A549 (cell line): ENCODE measurements at regions not wholly inside any gene's neighbourhood (a gene's known extent, or its start where the extent isn't known, plus 50 kb on each side); places are given as distances from the start of the nearest gene placed in this dataset.

Source experiments
- ATAC-seq, 2 experiments: fragments of 200-7000 bp in 1 of 2; fragments of >200 bp in 1 of 2; cut with Nextera tagmentation in 1 of 2; cut with Tn5 transposase in 1 of 2; 3 replicates each; pipeline versions ENCODE4 v1.8.0 to v1.9.1; 2018 to 2020; ENCODE audit warnings: mild to moderate bottlenecking in 1 of 2, moderate library complexity in 1 of 2
- CTCF ChIA-PET: fragments of 300-600 bp; sonication (Branson Sonifier 250); formaldehyde crosslinking; extraction: SDS; loops from one replicate; lab custom pipeline; 2021; ENCODE audit warnings: antibody characterized with exemption, inconsistent platforms; lab: Yijun Ruan, JAX
- POLR2A ChIA-PET: fragments of 350-600 bp; formaldehyde crosslinking; extraction: SDS; loops from one replicate; lab custom pipeline; 2021; ENCODE audit warnings: antibody characterized with exemption, inconsistent platforms; lab: Yijun Ruan, JAX
- DNase-seq, 2 experiments: peaks; one replicate each; pipeline versions ENCODE4 v3.0.0 to v3.0.0-alpha.2; 2011 to 2016; ENCODE audit warnings: low read depth in 1 of 2, low spot score in 1 of 2
- FAIRE-seq: peaks from 2 replicates; lab custom pipeline; 2011; peaks lifted over from hg19 to GRCh38; lab: Jason Lieb, UNC
- H3K27ac ChIP-seq, 2 experiments: fragments of >200 bp; sonication (Bioruptor Twin); formaldehyde crosslinking; 3 replicates each; pipeline ENCODE4 v1.5.1; 2016 to 2017
- H3K4me1 ChIP-seq: fragments of >200 bp; sonication (Bioruptor Twin); formaldehyde crosslinking; 3 replicates; pipeline ENCODE4 v1.6.1; 2016
- H3K4me2 ChIP-seq: fragments of >200 bp; sonication (Bioruptor Twin); formaldehyde crosslinking; 3 replicates; pipeline ENCODE4 v1.6.1; 2016
- H3K4me3 ChIP-seq: fragments of >200 bp; sonication (Bioruptor Twin); formaldehyde crosslinking; 3 replicates; pipeline ENCODE4 v1.5.1; 2016
- H3K9me3 ChIP-seq: fragments of >200 bp; sonication (Bioruptor Twin); formaldehyde crosslinking; 3 replicates; pipeline ENCODE4 v1.6.1; 2016
- BCL3 ChIP-seq: fragments of >200 bp; sonication (Bioruptor Twin); formaldehyde crosslinking; IDR thresholded peaks from 3 replicates; pipeline ENCODE4 v1.6.1; 2016
- BHLHE40 ChIP-seq: IDR thresholded peaks from 2 replicates; pipeline ENCODE4 v1.6.1; 2012; ENCODE audit warnings: low read depth, low read length, inconsistent platforms
- CBX8 ChIP-seq: fragments of 200-600 bp; sonication (generic); IDR thresholded peaks from 2 replicates; pipeline ENCODE4 v1.6.1; 2016
- CHD4 ChIP-seq: fragments of 200-600 bp; sonication (generic); IDR thresholded peaks from 2 replicates; pipeline ENCODE4 v1.6.1; 2016; ENCODE audit warnings: antibody characterized with exemption, mild to moderate bottlenecking, borderline replicate concordance
- E2F6 ChIP-seq: IDR thresholded peaks from 2 replicates; pipeline ENCODE4 v1.6.1; 2012; ENCODE audit warnings: low read depth, borderline replicate concordance
- EHF ChIP-seq: fragments of 250-450 bp; sonication (Bioruptor Pico); IDR thresholded peaks from 2 replicates; pipeline ENCODE4 v1.5.0; 2020; ENCODE audit warnings: mild to moderate bottlenecking
- EHMT2 ChIP-seq: fragments of 200-600 bp; sonication (generic); IDR thresholded peaks from 2 replicates; pipeline ENCODE4 v1.6.1; 2016; ENCODE audit warnings: antibody characterized with exemption, low read depth, mild to moderate bottlenecking, moderate library complexity
- FOXS1 ChIP-seq: fragments of 250-450 bp; sonication (Bioruptor Pico); IDR thresholded peaks from 2 replicates; pipeline ENCODE4 v1.5.0; 2020; ENCODE audit warnings: mild to moderate bottlenecking, moderate library complexity
- HOXA7 ChIP-seq: fragments of 250-450 bp; sonication (Bioruptor Pico); IDR thresholded peaks from 2 replicates; pipeline ENCODE4 v1.5.0; 2020; ENCODE audit warnings: mild to moderate bottlenecking, moderate library complexity
- HOXB5 ChIP-seq: fragments of 250-450 bp; sonication (Bioruptor Pico); IDR thresholded peaks from 2 replicates; pipeline ENCODE4 v1.5.0; 2020; ENCODE audit warnings: mild to moderate bottlenecking, moderate library complexity
- JUNB ChIP-seq: fragments of >200 bp; sonication (Bioruptor Twin); formaldehyde crosslinking; IDR thresholded peaks from 2 replicates; pipeline ENCODE4 v1.6.1; 2016
- KDM1A ChIP-seq: fragments of 200-600 bp; sonication (generic); IDR thresholded peaks from 2 replicates; pipeline ENCODE4 v1.6.1; 2016; ENCODE audit warnings: low read depth, mild to moderate bottlenecking
- KDM5A ChIP-seq: fragments of 200-600 bp; sonication (generic); IDR thresholded peaks from 2 replicates; pipeline ENCODE4 v1.6.1; 2016; ENCODE audit warnings: antibody characterized with exemption, mild to moderate bottlenecking
- PBX3 ChIP-seq: IDR thresholded peaks from 2 replicates; pipeline ENCODE4 v1.6.1; 2012
- PHF8 ChIP-seq: fragments of 200-600 bp; sonication (generic); IDR thresholded peaks from 2 replicates; pipeline ENCODE4 v1.6.1; 2016; ENCODE audit warnings: low read depth, mild to moderate bottlenecking, antibody characterized with exemption, moderate library complexity, borderline replicate concordance
- POLR2AphosphoS2 ChIP-seq: conservative IDR thresholded peaks from 2 replicates; pipeline ENCODE4 v1.6.1; 2012; ENCODE audit warnings: low read length, improper control_type of control experiment, inconsistent platforms
- RAD21 ChIP-seq, 2 experiments: fragments of >200 bp in 1 of 2; sonication (Bioruptor Twin) in 1 of 2; formaldehyde crosslinking in 1 of 2; IDR thresholded peaks in 1 of 2; conservative IDR thresholded peaks in 1 of 2; 2 replicates in 1 of 2; 3 replicates in 1 of 2; pipeline ENCODE4 v1.6.1; 2012 to 2018; ENCODE audit warnings: inconsistent platforms in 1 of 2
- REST ChIP-seq: fragments of 200-600 bp; sonication (generic); IDR thresholded peaks from 2 replicates; pipeline ENCODE4 v1.6.1; 2016; ENCODE audit warnings: antibody characterized with exemption, mild to moderate bottlenecking, moderate library complexity
- SREBF2 ChIP-seq: fragments of 450-650 bp; IDR thresholded peaks from 2 replicates; pipeline ENCODE4 v1.6.1; 2014; ENCODE audit warnings: mild to moderate bottlenecking, moderate library complexity
- TP53 ChIP-seq: fragments of 250-450 bp; sonication (Bioruptor Pico); IDR thresholded peaks from 2 replicates; pipeline ENCODE4 v1.5.0; 2021; ENCODE audit warnings: mild to moderate bottlenecking, moderate library complexity
- USF2 ChIP-seq: fragments of 450-650 bp; IDR thresholded peaks from 2 replicates; pipeline ENCODE4 v1.6.1; 2014; ENCODE audit warnings: antibody characterized with exemption
- ZNF302 ChIP-seq: fragments of 250-450 bp; sonication (Bioruptor Pico); IDR thresholded peaks from 2 replicates; pipeline ENCODE4 v1.9.0; 2021; ENCODE audit warnings: inconsistent platforms, mild to moderate bottlenecking, moderate library complexity
- WGBS: methylation state at CpG from one replicate; pipeline ENCODE4 v1.1.6; 2017; ENCODE audit errors: missing lambda C conversion rate; 5-methylcytosine and 5-hydroxymethylcytosine counted together

GRCh38 chr20:19004975-19005374 lies 191.4 kb downstream of the SCP2D1 start (continued):
- TF ChIP-seq ZNF302 (CRISPR knock-in tag) = no peak
- TF ChIP-seq USF2 = no peak
- no peak for TF ChIP-seq JUNB

- Histone ChIP-seq H3K4me2 (no peak overlapping the region), H3K9me3 (no peaks in the 10 kb centered on the region), H3K4me3 (no peak overlapping the region), H3K27ac (no peak overlapping the region), H3K4me1 (no peaks in the 10 kb centered on the region)
- 37% methylated on average over 5 of the region's 5 CpGs for WGBS
- ChIA-PET POLR2A (no interaction called here), CTCF (interaction anchor here (0.6 to 1.0 kb wide), 2 partner anchors 10 to 15 kb away, joined by 3 read pairs; no protein-coding TSS in a partner anchor)
- peak; percentile 70 for TF ChIP-seq REST
- TF ChIP-seq HOXB5 (CRISPR knock-in tag) = no peak
- ATAC-seq (no peak), DNase-seq (no peak), FAIRE-seq (no peak)
These were observed 194.9 kb downstream of the SCP2D1 start for GRCh38 chr20:19008497-19008896.

GRCh38 chr20:19009081-19009688 lies 195.6 kb downstream of the SCP2D1 start:
- ChIA-PET CTCF (interaction anchor here (1.0 kb wide), 2 partner anchors 11 kb away, joined by 3 to 4 read pairs; no protein-coding TSS in a partner anchor), POLR2A (no interaction called here)
- Histone ChIP-seq H3K27ac (no peak overlapping the region), H3K4me1 (no peaks in the 10 kb centered on the region), H3K4me3 (no peak overlapping the region), H3K4me2 (no peak overlapping the region), H3K9me3 (no peaks in the 10 kb centered on the region)
- 28% methylated on average over 4 of the region's 4 CpGs for WGBS
- FAIRE-seq (no peak), ATAC-seq (no peak), DNase-seq (no peak)
- TF ChIP-seq USF2 (no peak), BHLHE40 (no peak), POLR2AphosphoS2 (no peak), TP53 (CRISPR knock-in tag) (no peak), CBX8 (no peak), EHF (CRISPR knock-in tag) (no peak), BCL3 (no peak), CHD4 (no peak), KDM5A (no peak)

- H3K4me2 ChIP-seq = no peak overlapping the region
- POLR2A ChIA-PET = no interaction called here
- WGBS = 2% methylated on average over 7 of the region's 7 CpGs
- no peaks in the 10 kb centered on the region for H3K4me1 ChIP-seq
- FAIRE-seq (no peak), ATAC-seq (no peak), DNase-seq (no peak)
- no peak overlapping the region for H3K4me3 ChIP-seq
- H3K27ac ChIP-seq = no peak overlapping the region
- CTCF ChIA-PET = no interaction called here
- no peaks in the 10 kb centered on the region for H3K9me3 ChIP-seq
- TF ChIP-seq FOXS1 (CRISPR knock-in tag) (no peak), EHMT2 (no peak), HOXA7 (CRISPR knock-in tag) (no peak), SREBF2 (no peak), PBX3 (no peak), PHF8 (no peak), E2F6 (no peak), RAD21 (conservative IDR thresholded peaks at IDR 0.05 in 1 of 2, IDR thresholded peaks at IDR 0.05 in 1 of 2) (no peak), BCL3 (no peak), POLR2AphosphoS2 (no peak), KDM1A (no peak)
These were observed 199.1 kb downstream of the SCP2D1 start for GRCh38 chr20:19012676-19013075.
